ENCODE measurements at regions not wholly inside any gene's neighbourhood (a gene's known extent, or its start where the extent isn't known, plus 50 kb on each side); places are given as distances from the start of the nearest gene placed in this dataset.
"Not testable (repeated sequence)": the region's sequence is repeated elsewhere in the genome, so short reads cannot be mapped to it uniquely, and the experiment has no call there.

- Histone ChIP-seq H3K4ac (ENCODE audit: low read length) (no peak overlapping the region), H3K18ac (ENCODE audit: low read length) (no peak overlapping the region), H3K27ac (replicated peaks; ENCODE audit: low read length) (no peak overlapping the region), H3K27me3 (ENCODE audit: control insufficient read depth in 3 of 3, insufficient read depth in 3 of 3, low read depth in 1 of 3, low read length in 3 of 3) (no peaks in the 10 kb centered on the region), H3K9me3 (replicated peaks in 1 of 2; ENCODE audit: control insufficient read depth in 2 of 2, insufficient read depth in 1 of 2, low read depth in 1 of 2, low read length in 2 of 2) (no peaks in the 10 kb centered on the region), H3K79me1 (ENCODE audit: low read depth, low read length) (no peaks in the 10 kb centered on the region), H3K4me2 (ENCODE audit: insufficient read depth, low read length, poor library complexity, severe bottlenecking) (no peak overlapping the region), H3K4me1 (ENCODE audit: control insufficient read depth in 2 of 2, insufficient read depth in 1 of 2, low read depth in 1 of 2, low read length in 2 of 2) (no peaks in the 10 kb centered on the region), H2AFZ (ENCODE audit: low read length) (no peak overlapping the region), H2BK5ac (ENCODE audit: low read length) (no peak overlapping the region), H3K36me3 (replicated peaks in 1 of 2; ENCODE audit: control insufficient read depth in 2 of 2, insufficient read depth in 2 of 2, low read length in 2 of 2) (no peaks in the 10 kb centered on the region), H2BK15ac (ENCODE audit: low read length) (no peak overlapping the region), H2BK120ac (ENCODE audit: low read depth, low read length) (no peak overlapping the region), H3K14ac (ENCODE audit: low read length) (no peak overlapping the region), H4K8ac (ENCODE audit: low read depth, low read length) (no peak overlapping the region), H2AK5ac (ENCODE audit: low read depth, low read length) (no peak overlapping the region), H4K91ac (ENCODE audit: low read depth, low read length, poor library complexity) (no peak overlapping the region), H3K23ac (ENCODE audit: low read depth, low read length, poor library complexity) (no peak overlapping the region), H3K4me3 (ENCODE audit: low read length in 2 of 2) (no peak overlapping the region), H3K9ac (ENCODE audit: low read depth, low read length, poor library complexity) (no peak overlapping the region), H2BK12ac (ENCODE audit: low read length) (no peak overlapping the region)
- no peak for DNase-seq (ENCODE audit: low spot score)
These were observed 612.5 kb upstream of the LUZP2 start for GRCh38 chr11:23884341-23884740.

DNA sequence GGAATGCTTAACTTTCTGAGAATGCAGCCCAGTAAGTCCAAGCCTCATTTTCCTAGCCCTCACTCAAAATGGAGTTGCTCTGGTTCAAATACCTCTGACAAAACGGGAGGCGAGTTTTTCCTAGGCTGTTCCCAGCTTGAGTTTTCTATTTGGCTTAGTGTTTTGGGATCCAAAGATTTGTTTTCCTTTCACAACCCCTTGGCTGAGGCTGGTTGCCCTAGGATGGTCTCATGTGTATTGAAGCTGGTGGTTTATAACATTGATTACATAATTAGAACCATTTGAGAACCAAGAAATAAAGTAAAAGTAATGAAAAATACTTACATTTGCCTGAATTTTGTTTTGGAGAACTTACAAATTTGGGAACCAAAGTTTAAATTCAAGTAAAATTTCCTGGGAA is 611.1 kb upstream of the LUZP2 start:
- Histone ChIP-seq H2BK15ac (ENCODE audit: low read length) (no peak overlapping the region), H3K9ac (ENCODE audit: low read depth, low read length, poor library complexity) (no peak overlapping the region), H3K9me3 (replicated peaks in 1 of 2; ENCODE audit: control insufficient read depth in 2 of 2, insufficient read depth in 1 of 2, low read depth in 1 of 2, low read length in 2 of 2) (no peaks in the 10 kb centered on the region), H2AFZ (ENCODE audit: low read length) (no peak overlapping the region), H2BK5ac (ENCODE audit: low read length) (no peak overlapping the region), H3K36me3 (replicated peaks in 1 of 2; ENCODE audit: control insufficient read depth in 2 of 2, insufficient read depth in 2 of 2, low read length in 2 of 2) (no peaks in the 10 kb centered on the region), H3K18ac (ENCODE audit: low read length) (no peak overlapping the region), H2BK120ac (ENCODE audit: low read depth, low read length) (no peak overlapping the region), H3K4me3 (ENCODE audit: low read length in 2 of 2) (no peak overlapping the region), H2AK5ac (ENCODE audit: low read depth, low read length) (no peak overlapping the region), H4K91ac (ENCODE audit: low read depth, low read length, poor library complexity) (no peak overlapping the region), H3K4me2 (ENCODE audit: insufficient read depth, low read length, poor library complexity, severe bottlenecking) (no peak overlapping the region), H3K79me1 (ENCODE audit: low read depth, low read length) (no peaks in the 10 kb centered on the region), H3K23ac (ENCODE audit: low read depth, low read length, poor library complexity) (no peak overlapping the region), H3K14ac (ENCODE audit: low read length) (no peak overlapping the region), H3K4me1 (ENCODE audit: control insufficient read depth in 2 of 2, insufficient read depth in 1 of 2, low read depth in 1 of 2, low read length in 2 of 2) (no peaks in the 10 kb centered on the region), H3K27ac (replicated peaks; ENCODE audit: low read length) (no peak overlapping the region), H3K27me3 (ENCODE audit: control insufficient read depth in 3 of 3, insufficient read depth in 3 of 3, low read depth in 1 of 3, low read length in 3 of 3) (no peaks in the 10 kb centered on the region), H2BK12ac (ENCODE audit: low read length) (no peak overlapping the region), H4K8ac (ENCODE audit: low read depth, low read length) (no peak overlapping the region), H3K4ac (ENCODE audit: low read length) (no peak overlapping the region)
- WGBS, 2 donors (ENCODE audit: extremely low coverage in 2 of 2, insufficient read length in 2 of 2, insufficient replicate concordance in 1 of 2), result no CpG with 5 or more reads among the region's 2 CpGs
- no peak for DNase-seq (ENCODE audit: low spot score)

DNA sequence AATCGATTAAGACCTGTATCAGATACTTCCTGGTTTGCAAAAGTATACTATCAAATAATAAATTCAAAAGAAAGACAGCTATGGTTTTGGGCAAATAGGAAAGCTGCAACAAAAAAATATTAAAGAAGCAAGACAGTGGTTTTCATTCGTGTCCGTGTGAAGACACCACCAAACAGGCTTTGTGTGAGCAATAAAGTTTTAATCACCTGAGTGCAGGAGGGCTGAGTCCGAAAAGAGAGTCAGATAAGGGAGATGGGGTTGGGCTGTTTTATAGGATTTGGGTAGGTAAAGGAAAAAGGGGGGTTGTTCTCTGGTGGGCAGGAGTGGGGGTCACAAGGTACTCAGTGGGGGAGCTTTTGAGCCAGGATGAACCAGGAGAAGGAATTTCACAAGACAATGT is 609.7 kb upstream of the LUZP2 start:
- not testable (repeated sequence) for H3K27ac ChIP-seq (replicated peaks; ENCODE audit: low read length); H3K9me3 ChIP-seq (replicated peaks in 1 of 2; ENCODE audit: control insufficient read depth in 2 of 2, insufficient read depth in 1 of 2, low read depth in 1 of 2, low read length in 2 of 2); H4K91ac ChIP-seq (ENCODE audit: low read depth, low read length, poor library complexity); DNase-seq (ENCODE audit: low spot score); H3K4me3 ChIP-seq (ENCODE audit: low read length in 2 of 2); H3K23ac ChIP-seq (ENCODE audit: low read depth, low read length, poor library complexity); H2AK5ac ChIP-seq (ENCODE audit: low read depth, low read length); H3K14ac ChIP-seq (ENCODE audit: low read length); H3K4me2 ChIP-seq (ENCODE audit: insufficient read depth, low read length, poor library complexity, severe bottlenecking); H3K27me3 ChIP-seq (ENCODE audit: control insufficient read depth in 3 of 3, insufficient read depth in 3 of 3, low read depth in 1 of 3, low read length in 3 of 3); H3K9ac ChIP-seq (ENCODE audit: low read depth, low read length, poor library complexity); H3K36me3 ChIP-seq (replicated peaks in 1 of 2; ENCODE audit: control insufficient read depth in 2 of 2, insufficient read depth in 2 of 2, low read length in 2 of 2); H2BK120ac ChIP-seq (ENCODE audit: low read depth, low read length); H3K79me1 ChIP-seq (ENCODE audit: low read depth, low read length); H3K18ac ChIP-seq (ENCODE audit: low read length); H4K8ac ChIP-seq (ENCODE audit: low read depth, low read length); H2AFZ ChIP-seq (ENCODE audit: low read length); H2BK12ac ChIP-seq (ENCODE audit: low read length); H2BK5ac ChIP-seq (ENCODE audit: low read length); H3K4ac ChIP-seq (ENCODE audit: low read length); H2BK15ac ChIP-seq (ENCODE audit: low read length); H3K4me1 ChIP-seq (ENCODE audit: control insufficient read depth in 2 of 2, insufficient read depth in 1 of 2, low read depth in 1 of 2, low read length in 2 of 2)
- WGBS, 2 donors (ENCODE audit: extremely low coverage in 2 of 2, insufficient read length in 2 of 2, insufficient replicate concordance in 1 of 2), result no CpG with 5 or more reads among the region's 4 CpGs

DNA sequence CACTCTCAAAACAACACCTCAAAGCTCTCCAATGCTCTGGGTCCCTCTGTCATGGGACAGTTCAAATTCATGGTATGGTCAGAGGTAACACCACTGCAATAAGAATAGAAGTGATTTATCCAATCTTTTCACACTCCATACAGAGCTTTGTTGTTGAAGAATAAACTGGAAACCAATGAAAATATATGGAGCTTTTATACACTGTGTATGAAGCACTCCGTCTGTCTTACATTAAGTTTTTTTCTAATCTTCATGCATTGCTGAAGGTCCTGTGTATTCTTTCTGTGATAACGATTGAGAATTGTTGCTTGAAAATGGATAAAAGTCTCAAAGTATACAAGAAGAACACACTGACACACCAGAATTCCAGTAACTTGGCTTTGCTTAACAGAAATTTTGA is 603.7 kb upstream of the LUZP2 start:
- Histone ChIP-seq H2BK120ac (ENCODE audit: low read depth, low read length) (no peak overlapping the region), H2AFZ (ENCODE audit: low read length) (no peak overlapping the region), H3K14ac (ENCODE audit: low read length) (no peak overlapping the region), H2BK12ac (ENCODE audit: low read length) (no peak overlapping the region), H4K8ac (ENCODE audit: low read depth, low read length) (no peak overlapping the region), H3K4me3 (ENCODE audit: low read length in 2 of 2) (no peak overlapping the region), H2BK15ac (ENCODE audit: low read length) (no peak overlapping the region), H2BK5ac (ENCODE audit: low read length) (no peak overlapping the region), H3K9ac (ENCODE audit: low read depth, low read length, poor library complexity) (no peak overlapping the region), H3K4me1 (ENCODE audit: control insufficient read depth in 2 of 2, insufficient read depth in 1 of 2, low read depth in 1 of 2, low read length in 2 of 2) (no peaks in the 10 kb centered on the region), H3K79me1 (ENCODE audit: low read depth, low read length) (no peaks in the 10 kb centered on the region), H4K91ac (ENCODE audit: low read depth, low read length, poor library complexity) (no peak overlapping the region), H3K4me2 (ENCODE audit: insufficient read depth, low read length, poor library complexity, severe bottlenecking) (no peak overlapping the region), H3K9me3 (replicated peaks in 1 of 2; ENCODE audit: control insufficient read depth in 2 of 2, insufficient read depth in 1 of 2, low read depth in 1 of 2, low read length in 2 of 2) (no peaks in the 10 kb centered on the region), H3K27ac (replicated peaks; ENCODE audit: low read length) (no peak overlapping the region), H3K4ac (ENCODE audit: low read length) (no peak overlapping the region), H3K36me3 (replicated peaks in 1 of 2; ENCODE audit: control insufficient read depth in 2 of 2, insufficient read depth in 2 of 2, low read length in 2 of 2) (no peaks in the 10 kb centered on the region), H3K18ac (ENCODE audit: low read length) (no peak overlapping the region), H2AK5ac (ENCODE audit: low read depth, low read length) (no peak overlapping the region), H3K23ac (ENCODE audit: low read depth, low read length, poor library complexity) (no peak overlapping the region), H3K27me3 (ENCODE audit: control insufficient read depth in 3 of 3, insufficient read depth in 3 of 3, low read depth in 1 of 3, low read length in 3 of 3) (no peaks in the 10 kb centered on the region)
- WGBS, 2 donors (ENCODE audit: extremely low coverage in 2 of 2, insufficient read length in 2 of 2, insufficient replicate concordance in 1 of 2), result no CpG with 5 or more reads among the region's 2 CpGs
- no peak for DNase-seq (ENCODE audit: low spot score)
